H1 (cell line): ENCODE measurements at regions not wholly inside any gene's neighbourhood (a gene's known extent, or its start where the extent isn't known, plus 50 kb on each side); places are given as distances from the start of the nearest gene placed in this dataset.

Experiments
- CTCF ChIA-PET: fragments of 300-600 bp; sonication (Branson Sonifier 250); formaldehyde crosslinking; loops from one replicate; lab custom pipeline; 2021; ENCODE audit not compliant: partially characterized antibody; lab: Charles Lee
- POLR2A ChIA-PET: fragments of 300-600 bp; sonication (Branson Sonifier 250); formaldehyde crosslinking; loops from one replicate; lab custom pipeline; 2021; ENCODE audit warnings: inconsistent platforms; ENCODE audit not compliant: partially characterized antibody; lab: Charles Lee
- DNase-seq, 2 experiments: peaks; one replicate each; pipeline versions ENCODE4 v3.0.0 to v3.0.0-alpha.2; 2010 to 2022; ENCODE audit warnings: low spot score in 2 of 2, low read depth in 1 of 2, mixed read lengths in 1 of 2
- FAIRE-seq: peaks from 2 replicates; lab custom pipeline; 2011; peaks lifted over from hg19 to GRCh38; lab: Jason Lieb, UNC
- H2AFZ ChIP-seq: 2 replicates; pipeline ENCODE4 v1.8.1; 2012; ENCODE audit warnings: low read length, inconsistent platforms
- H2AK5ac ChIP-seq: 2 replicates; pipeline ENCODE4 v1.6.1; 2013; ENCODE audit warnings: low read depth, low read length
- H2BK120ac ChIP-seq: replicated peaks from 2 replicates; pipeline ENCODE3; 2013; ENCODE audit warnings: low read depth, low read length, inconsistent platforms
- H2BK12ac ChIP-seq: 2 replicates; pipeline ENCODE4 v1.6.1; 2013; ENCODE audit warnings: low read depth, low read length
- H2BK15ac ChIP-seq: 2 replicates; pipeline ENCODE4 v1.6.1; 2013; ENCODE audit warnings: low read length
- H2BK20ac ChIP-seq: 2 replicates; pipeline ENCODE4 v1.6.1; 2013; ENCODE audit warnings: low read length
- H2BK5ac ChIP-seq: 2 replicates; pipeline ENCODE4 v1.6.1; 2013; ENCODE audit warnings: low read depth, low read length
- H3K14ac ChIP-seq: 2 replicates; pipeline ENCODE4 v1.6.1; 2013; ENCODE audit warnings: inconsistent platforms; ENCODE audit not compliant: insufficient read length
- H3K18ac ChIP-seq: 2 replicates; pipeline ENCODE4 v1.6.1; 2013; ENCODE audit warnings: low read length; ENCODE audit errors: extremely low read depth
- H3K23ac ChIP-seq: 2 replicates; pipeline ENCODE4 v1.6.1; 2013; ENCODE audit warnings: inconsistent platforms; ENCODE audit not compliant: insufficient read length
- H3K23me2 ChIP-seq: 2 replicates; pipeline ENCODE4 v1.6.1; 2013; ENCODE audit warnings: low read depth, low read length
- H3K27ac ChIP-seq: 2 replicates; pipeline ENCODE4 v1.6.1; 2011; ENCODE audit warnings: low read depth, low read length, inconsistent platforms
- H3K27me3 ChIP-seq, 4 experiments: replicated peaks in 1 of 4; 1 replicate in 1 of 4; 2 replicates in 3 of 4; pipeline versions ENCODE4 v1.6.1 to v1.8.1; 2011 to 2013; ENCODE audit warnings: low read length in 3 of 4, mild to moderate bottlenecking in 3 of 4, inconsistent platforms in 2 of 4, mixed read lengths in 2 of 4, moderate library complexity in 1 of 4; ENCODE audit not compliant: control insufficient read depth in 3 of 4, insufficient read depth in 3 of 4; ENCODE audit errors: extremely low read depth in 1 of 4
- H3K36me3 ChIP-seq, 4 experiments: 2 replicates each; pipeline versions ENCODE4 v1.6.1 to v1.8.1; 2011 to 2013; ENCODE audit warnings: mild to moderate bottlenecking in 4 of 4, low read length in 3 of 4, moderate library complexity in 2 of 4, control low read depth in 1 of 4, inconsistent platforms in 1 of 4; ENCODE audit not compliant: insufficient read depth in 4 of 4, control insufficient read depth in 2 of 4
- H3K4ac ChIP-seq: replicated peaks from 2 replicates; pipeline ENCODE3; 2013; ENCODE audit warnings: low read length, low read depth, mixed read lengths, inconsistent platforms; ENCODE audit not compliant: insufficient read length
- H3K4me1 ChIP-seq, 4 experiments: replicated peaks in 1 of 4; 1 replicate in 1 of 4; 2 replicates in 3 of 4; pipeline versions ENCODE4 v1.6.1 to v1.8.1; 2011 to 2013; ENCODE audit warnings: low read length in 3 of 4, inconsistent platforms in 2 of 4, mixed read lengths in 1 of 4; ENCODE audit not compliant: insufficient read depth in 4 of 4, control insufficient read depth in 3 of 4
- H3K4me2 ChIP-seq, 2 experiments: 2 replicates each; pipeline versions ENCODE4 v1.6.1 to v1.8.1; 2011 to 2013; ENCODE audit warnings: low read depth in 2 of 2, low read length in 2 of 2, control low read depth in 1 of 2, inconsistent platforms in 1 of 2, mild to moderate bottlenecking in 1 of 2; ENCODE audit not compliant: insufficient read depth in 1 of 2
- H3K4me3 ChIP-seq, 4 experiments: fragments of 200-600, 300-600 bp in 1 of 4; sonication (generic), shearing (Covaris generic), sonication (Bioruptor Twin) in 1 of 4; 2 replicates each; pipeline versions ENCODE4 v1.5.1 to v1.8.1; 2011 to 2016; ENCODE audit warnings: low read length in 4 of 4, low read depth in 3 of 4, control low read depth in 2 of 4, inconsistent platforms in 2 of 4, mild to moderate bottlenecking in 2 of 4, mixed read lengths in 1 of 4, moderate library complexity in 1 of 4; ENCODE audit not compliant: insufficient read depth in 2 of 4; ENCODE audit errors: extremely low read depth in 1 of 4
- H3K56ac ChIP-seq: replicated peaks from 2 replicates; pipeline ENCODE3; 2013; ENCODE audit warnings: low read depth, mild to moderate bottlenecking, mixed read lengths, low read length, inconsistent platforms; ENCODE audit not compliant: insufficient read length
- H3K79me1 ChIP-seq: 2 replicates; pipeline ENCODE4 v1.6.1; 2013; ENCODE audit warnings: low read depth, low read length, control low read depth
- H3K79me2 ChIP-seq, 2 experiments: 2 replicates each; pipeline versions ENCODE4 v1.6.1 to v1.8.1; 2012 to 2013; ENCODE audit warnings: low read length in 2 of 2, mild to moderate bottlenecking in 2 of 2, inconsistent platforms in 1 of 2; ENCODE audit not compliant: insufficient read depth in 2 of 2, control insufficient read depth in 1 of 2
- H3K9ac ChIP-seq, 4 experiments: replicated peaks in 1 of 4; 1 replicate in 1 of 4; 2 replicates in 3 of 4; pipeline versions ENCODE4 v1.6.1 to v1.8.1; 2011 to 2013; ENCODE audit warnings: low read depth in 3 of 4, low read length in 3 of 4, control low read depth in 2 of 4, mild to moderate bottlenecking in 2 of 4, moderate library complexity in 2 of 4, inconsistent platforms in 1 of 4; ENCODE audit errors: extremely low read depth in 1 of 4
- H3K9me3 ChIP-seq, 2 experiments: 2 replicates each; pipeline versions ENCODE4 v1.6.1 to v1.8.1; 2012 to 2013; ENCODE audit warnings: mild to moderate bottlenecking in 2 of 2, moderate library complexity in 2 of 2, control low read depth in 1 of 2, inconsistent platforms in 1 of 2, low read depth in 1 of 2, low read length in 1 of 2, mixed read lengths in 1 of 2; ENCODE audit not compliant: insufficient read depth in 2 of 2
- H4K20me1 ChIP-seq, 2 experiments: replicated peaks in 1 of 2; 2 replicates each; pipeline versions ENCODE3 to v1.8.1; 2011 to 2013; ENCODE audit warnings: inconsistent platforms in 2 of 2, low read length in 2 of 2, mild to moderate bottlenecking in 1 of 2; ENCODE audit not compliant: insufficient read depth in 2 of 2, control insufficient read depth in 1 of 2
- H4K5ac ChIP-seq: 2 replicates; pipeline ENCODE4 v1.6.1; 2013; ENCODE audit warnings: low read length, low read depth, mixed read lengths, inconsistent platforms; ENCODE audit not compliant: insufficient read length
- H4K8ac ChIP-seq: 2 replicates; pipeline ENCODE4 v1.8.0; 2013; ENCODE audit warnings: mild to moderate bottlenecking, moderate library complexity, low read length, inconsistent platforms; ENCODE audit not compliant: insufficient read depth; ENCODE audit errors: extremely low read depth
- H4K91ac ChIP-seq: replicated peaks from 2 replicates; pipeline ENCODE3; 2013; ENCODE audit warnings: low read length, mixed read lengths, inconsistent platforms; ENCODE audit not compliant: insufficient read length
- CHD2 ChIP-seq: IDR thresholded peaks from 2 replicates; pipeline ENCODE4 v1.6.1; 2012; ENCODE audit warnings: low read length, improper control_type of control experiment
- EGR1 ChIP-seq: IDR thresholded peaks from 2 replicates; pipeline ENCODE4 v1.6.1; 2011; ENCODE audit warnings: low read depth, low read length, borderline replicate concordance
- HDAC6 ChIP-seq: IDR thresholded peaks from one replicate; pipeline ENCODE4 v1.7.1; 2012; ENCODE audit warnings: low read depth, mild to moderate bottlenecking, inconsistent platforms, low read length, moderate library complexity
- JUND ChIP-seq: IDR thresholded peaks from 2 replicates; pipeline ENCODE4 v1.6.1; 2011; ENCODE audit warnings: mild to moderate bottlenecking, improper control_type of control experiment, low read length
- RAD21 ChIP-seq, 2 experiments: IDR thresholded peaks in 1 of 2; conservative IDR thresholded peaks in 1 of 2; 2 replicates each; pipeline ENCODE4 v1.6.1; 2011; ENCODE audit warnings: low read depth in 2 of 2, low read length in 2 of 2, improper control_type of control experiment in 1 of 2, inconsistent platforms in 1 of 2, mild to moderate bottlenecking in 1 of 2, moderate library complexity in 1 of 2
- RBBP5 ChIP-seq: IDR thresholded peaks from 2 replicates; pipeline ENCODE4 v1.7.1; 2012; ENCODE audit warnings: low read depth, mild to moderate bottlenecking, inconsistent platforms, low read length, moderate library complexity, borderline replicate concordance
- RFX5 ChIP-seq: IDR thresholded peaks from 2 replicates; pipeline ENCODE4 v1.6.1; 2011; ENCODE audit warnings: low read depth, low read length, improper control_type of control experiment, borderline replicate concordance
- SAP30 ChIP-seq: fragments of 300-600 bp; sonication (generic); IDR thresholded peaks from 2 replicates; pipeline ENCODE4 v1.7.1; 2012; ENCODE audit warnings: low read length, moderate library complexity, mild to moderate bottlenecking, inconsistent platforms; ENCODE audit not compliant: insufficient read depth, insufficient replicate concordance
- TCF12 ChIP-seq: IDR thresholded peaks from 2 replicates; pipeline ENCODE4 v1.6.1; 2011; ENCODE audit warnings: low read depth, mild to moderate bottlenecking, low read length
- TEAD4 ChIP-seq: IDR thresholded peaks from 2 replicates; pipeline ENCODE4 v1.6.1; 2012; ENCODE audit warnings: low read depth, low read length, inconsistent platforms, mixed read lengths
- ZNF274 ChIP-seq: IDR thresholded peaks from 2 replicates; pipeline ENCODE4 v1.7.0; 2012; ENCODE audit warnings: low read length, borderline replicate concordance; ENCODE audit errors: extremely low read depth
- WGBS, 2 experiments: shearing (Covaris generic) in 1 of 2; methylation state at CpG; one replicate each; pipeline versions ENCODE4 v1.1.6 to v1.1.7; 2013 to 2015; ENCODE audit warnings: low lambda C conversion rate in 2 of 2, mixed read lengths in 2 of 2, inconsistent platforms in 1 of 2, low coverage in 1 of 2, missing lambda C conversion rate in 1 of 2; ENCODE audit not compliant: insufficient replicate concordance in 2 of 2, insufficient coverage in 1 of 2, insufficient read length in 1 of 2; ENCODE audit errors: extremely low coverage in 1 of 2, missing lambda C conversion rate in 1 of 2; 5-methylcytosine and 5-hydroxymethylcytosine counted together

DNA sequence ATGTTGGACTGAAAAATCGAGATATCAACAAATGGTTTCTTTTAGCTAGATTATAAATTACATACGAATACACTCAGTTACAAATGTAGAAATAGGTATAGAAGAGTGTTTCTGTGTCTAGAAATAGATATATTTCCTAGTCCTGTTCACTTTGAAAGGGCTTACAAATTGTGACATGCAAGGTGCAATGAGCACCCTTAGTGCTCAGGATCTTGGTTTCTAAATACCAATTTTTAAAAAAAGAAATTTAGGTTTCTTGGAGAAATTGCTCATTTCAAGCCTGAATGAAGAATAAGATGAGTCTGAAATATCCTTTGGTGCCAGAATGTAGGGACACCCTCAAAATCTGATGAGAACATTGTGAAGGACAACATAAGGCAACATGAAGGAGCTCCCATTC is 306.0 kb downstream of the CRPPA start:
- DNase-seq (no peak), FAIRE-seq (no peak)
- Histone ChIP-seq H2BK12ac (no peak overlapping the region), H2AK5ac (no peak overlapping the region), H3K79me2 (no peaks in the 10 kb centered on the region), H4K8ac (no peak overlapping the region), H3K79me1 (no peaks in the 10 kb centered on the region), H3K4me1 (no peaks in the 10 kb centered on the region), H3K23me2 (no peaks in the 10 kb centered on the region), H2BK20ac (no peak overlapping the region), H2BK15ac (no peak overlapping the region), H3K23ac (no peak overlapping the region), H2BK120ac (no peak overlapping the region), H3K9ac (no peak overlapping the region), H3K27me3 (no peaks in the 10 kb centered on the region), H4K5ac (no peak overlapping the region), H3K36me3 (no peaks in the 10 kb centered on the region), H3K56ac (no peak overlapping the region), H3K4me2 (no peak overlapping the region), H3K27ac (no peak overlapping the region), H3K18ac (no peak overlapping the region), H4K20me1 (no peaks in the 10 kb centered on the region), H3K9me3 (peaks cover 0 to 6% of the 10 kb centered on the region in 2 experiments; a peak in 2 of 4 replicates), H2AFZ (no peak overlapping the region), H3K14ac (no peak overlapping the region), H4K91ac (no peak overlapping the region), H3K4me3 (no peak overlapping the region), H3K4ac (no peak overlapping the region), H2BK5ac (no peak overlapping the region)
- POLR2A ChIA-PET: no interaction called here
- CTCF ChIA-PET: interaction anchor here (0.9 to 1.0 kb wide), 2 partner anchors 71 to 449 kb away, joined by 3 to 5 read pairs; no protein-coding TSS in a partner anchor
- WGBS, 2 experiments: 89% methylated on average over 2 of the region's 2 CpGs; no CpG with 5 or more reads in 1 of the 2 experiments
- TF ChIP-seq JUND: no peak
- no peak for TF ChIP-seq CHD2
- TF ChIP-seq RFX5: no peak
- TF ChIP-seq HDAC6: no peak
- TF ChIP-seq SAP30: no peak
- TF ChIP-seq EGR1: no peak
- no peak for TF ChIP-seq RAD21 (IDR thresholded peaks at IDR 0.05 in 1 of 2, conservative IDR thresholded peaks at IDR 0.05 in 1 of 2; ENCODE audit: low read depth in 2 of 2, low read length in 2 of 2)
- TF ChIP-seq ZNF274: no peak
- TF ChIP-seq TCF12: no peak
- no peak for TF ChIP-seq TEAD4
- TF ChIP-seq RBBP5: no peak
